ENCODE measurements at regions not wholly inside any gene's neighbourhood (a gene's known extent, or its start where the extent isn't known, plus 50 kb on each side); places are given as distances from the start of the nearest gene placed in this dataset.

DNA sequence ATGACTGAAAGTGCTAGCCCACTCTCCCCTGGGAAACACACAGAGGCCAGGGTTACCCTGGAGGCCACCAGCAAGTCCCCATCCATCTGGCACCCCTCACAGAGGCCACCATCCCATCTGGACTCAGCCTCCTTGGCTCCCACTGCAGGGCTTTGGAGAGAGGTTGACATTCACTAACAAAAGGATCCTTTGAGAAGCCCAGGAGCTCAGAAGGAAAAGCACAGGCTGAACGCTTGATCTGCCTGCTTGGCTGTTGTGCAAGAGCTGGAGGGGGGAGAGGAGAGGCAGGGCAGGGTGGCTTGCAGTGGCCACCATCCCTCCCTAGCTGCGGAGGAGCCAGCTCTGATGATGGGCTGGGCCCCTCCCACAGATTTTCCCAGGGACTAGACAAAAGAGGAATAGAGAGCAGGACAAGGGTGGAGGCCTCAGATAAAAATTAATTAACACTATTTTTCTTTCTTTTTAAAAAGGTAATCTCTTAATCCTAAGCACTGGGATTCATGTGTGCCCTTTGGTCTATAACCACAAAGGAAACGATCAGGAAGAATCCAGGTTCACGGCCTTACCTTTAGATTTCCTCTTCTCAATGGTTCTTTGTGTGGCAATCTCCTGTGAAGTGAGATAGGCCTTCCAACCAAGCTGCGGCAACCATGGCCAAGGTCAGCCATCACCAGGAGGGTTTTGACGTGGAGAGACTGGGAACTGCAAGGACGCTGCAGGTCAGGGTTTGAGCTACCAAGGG is 154.7 kb downstream of the BARX2 start:
- H3K4me1 ChIP-seq (ENCODE audit: control insufficient read depth in 2 of 2, insufficient read depth in 2 of 2, low read length in 2 of 2): no peaks in the 10 kb centered on the region

DNA sequence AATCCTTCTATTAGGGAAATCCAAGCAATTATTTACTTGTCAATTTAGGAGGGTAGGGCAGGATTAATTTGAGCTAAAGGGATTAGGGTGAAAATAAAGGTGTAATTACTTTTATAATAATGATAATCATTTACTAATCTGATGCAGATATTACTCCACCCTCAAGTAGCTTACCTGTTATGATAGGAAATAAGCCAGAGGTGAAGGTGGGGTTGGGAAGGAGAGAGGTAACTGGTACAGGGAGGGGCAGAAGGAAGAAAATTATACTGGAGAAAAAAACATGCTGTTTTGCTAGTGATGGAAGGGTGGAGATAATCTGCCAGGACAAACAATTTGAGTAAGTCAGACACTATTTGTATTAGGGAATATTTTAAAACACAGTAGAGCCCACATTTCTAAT is 157.7 kb downstream of the BARX2 start:
- H3K79me2 ChIP-seq (ENCODE audit: control insufficient read depth, insufficient read depth, low read length): no peaks in the 10 kb centered on the region
- peaks cover 0 to 3% (median 1%) of the 10 kb centered on the region in 3 donors for H3K9me3 ChIP-seq (ENCODE audit: control extremely low read depth in 1 of 3, control insufficient read depth in 2 of 3, insufficient read depth in 1 of 3, low read length in 2 of 3)
- no peak overlapping the region for H3K4me3 Mint-ChIP-seq
- H3K9ac ChIP-seq (ENCODE audit: low read length): no peak overlapping the region
- H3K4me3 ChIP-seq (ENCODE audit: control extremely low read depth in 1 of 5, extremely low read depth in 1 of 5, insufficient read depth in 1 of 5, low read depth in 2 of 5, low read length in 4 of 5): no peak overlapping the region
- no peaks in the 10 kb centered on the region for H3K27me3 ChIP-seq (replicated peaks in 1 of 4; ENCODE audit: control extremely low read depth in 1 of 4, control insufficient read depth in 3 of 4, insufficient read depth in 4 of 4, low read length in 3 of 4)
- H3K4me1 ChIP-seq (ENCODE audit: control insufficient read depth in 2 of 2, insufficient read depth in 2 of 2, low read length in 2 of 2): no peaks in the 10 kb centered on the region
- H3K9me3 Mint-ChIP-seq (ENCODE audit: insufficient read depth): peaks cover 12% of the 10 kb centered on the region
- H3K4me1 Mint-ChIP-seq: no peaks in the 10 kb centered on the region
- H2AFZ ChIP-seq (ENCODE audit: insufficient read depth, low read depth, low read length, poor library complexity, severe bottlenecking): no peak overlapping the region
- intact Hi-C loops (cut with micrococcal nuclease): no loop called here
- no peaks in the 10 kb centered on the region for H3K36me3 ChIP-seq (replicated peaks in 1 of 2; ENCODE audit: control extremely low read depth in 1 of 2, control insufficient read depth in 1 of 2, extremely low read depth in 1 of 2, insufficient read depth in 2 of 2, low read length in 1 of 2)
- H3K27me3 Mint-ChIP-seq: no peaks in the 10 kb centered on the region
- no peaks in the 10 kb centered on the region for H4K20me1 ChIP-seq (ENCODE audit: control insufficient read depth, insufficient read depth, low read length, poor library complexity, severe bottlenecking)
- no peak overlapping the region for H3K4me2 ChIP-seq (replicated peaks; ENCODE audit: low read depth, low read length, poor library complexity, severe bottlenecking)
- no peak overlapping the region for H3K27ac Mint-ChIP-seq
- H3K27ac ChIP-seq (ENCODE audit: low read length in 2 of 2): no peak overlapping the region
- POLR2A ChIA-PET: no interaction called here
- no peak for TF ChIP-seq EZH2 (IDR thresholded peaks at IDR 0.05; ENCODE audit: borderline replicate concordance, insufficient read depth, low read depth, low read length, poor library complexity, severe bottlenecking)
- no peak for TF ChIP-seq CTCF (IDR thresholded peaks at IDR 0.05)
- DNase-seq (no peak), ATAC-seq (ENCODE audit: low read depth) (no peak)
- CTCF ChIA-PET: no interaction called here

More for the DNA sequence above, 154.7 kb downstream of the BARX2 start:
- Histone ChIP-seq H4K20me1 (ENCODE audit: control insufficient read depth, insufficient read depth, low read length, poor library complexity, severe bottlenecking) (no peaks in the 10 kb centered on the region), H3K9me3 (ENCODE audit: control extremely low read depth in 1 of 3, control insufficient read depth in 2 of 3, insufficient read depth in 1 of 3, low read length in 2 of 3) (peaks cover 0 to 3% (median 0%) of the 10 kb centered on the region in 3 donors), H3K4me3 (ENCODE audit: control extremely low read depth in 1 of 5, extremely low read depth in 1 of 5, insufficient read depth in 1 of 5, low read depth in 2 of 5, low read length in 4 of 5) (no peak overlapping the region), H3K27ac (ENCODE audit: low read length in 2 of 2) (no peak overlapping the region), H3K4me2 (replicated peaks; ENCODE audit: low read depth, low read length, poor library complexity, severe bottlenecking) (no peak overlapping the region), H3K9ac (ENCODE audit: low read length) (no peak overlapping the region), H3K79me2 (ENCODE audit: control insufficient read depth, insufficient read depth, low read length) (no peaks in the 10 kb centered on the region), H3K36me3 (replicated peaks in 1 of 2; ENCODE audit: control extremely low read depth in 1 of 2, control insufficient read depth in 1 of 2, extremely low read depth in 1 of 2, insufficient read depth in 2 of 2, low read length in 1 of 2) (no peaks in the 10 kb centered on the region), H3K27me3 (replicated peaks in 1 of 4; ENCODE audit: control extremely low read depth in 1 of 4, control insufficient read depth in 3 of 4, insufficient read depth in 4 of 4, low read length in 3 of 4) (no peaks in the 10 kb centered on the region), H2AFZ (ENCODE audit: insufficient read depth, low read depth, low read length, poor library complexity, severe bottlenecking) (no peak overlapping the region)
- TF ChIP-seq EZH2 (IDR thresholded peaks at IDR 0.05; ENCODE audit: borderline replicate concordance, insufficient read depth, low read depth, low read length, poor library complexity, severe bottlenecking) (no peak), CTCF (IDR thresholded peaks at IDR 0.05) (no peak)
- no peak overlapping the region for H3K27ac Mint-ChIP-seq
- WGBS (ENCODE audit: insufficient coverage): 64% methylated on average over 4 of the region's 7 CpGs
- H3K4me1 Mint-ChIP-seq: no peaks in the 10 kb centered on the region
- no peak for DNase-seq
- CTCF ChIA-PET: no interaction called here
- intact Hi-C loops (cut with micrococcal nuclease): no loop called here
- no peaks in the 10 kb centered on the region for H3K27me3 Mint-ChIP-seq
- POLR2A ChIA-PET: no interaction called here
- H3K4me3 Mint-ChIP-seq: no peak overlapping the region
- no peak for ATAC-seq (ENCODE audit: low read depth)
- H3K9me3 Mint-ChIP-seq (ENCODE audit: insufficient read depth): no peaks in the 10 kb centered on the region

Measured in B cell (primary cell).